H9 (cell line): ENCODE measurements at regions not wholly inside any gene's neighbourhood (a gene's known extent, or its start where the extent isn't known, plus 50 kb on each side); places are given as distances from the start of the nearest gene placed in this dataset.

Source experiments
- DNase-seq: peaks from one replicate; pipeline ENCODE4 v3.0.0-alpha.2; 2017
- H2AFZ ChIP-seq: one replicate; pipeline ENCODE4 v1.6.1; 2013; ENCODE audit warnings: mild to moderate bottlenecking, low read length, control low read depth, moderate library complexity
- H2AK5ac ChIP-seq: 2 replicates; pipeline ENCODE4 v1.6.1; 2013; ENCODE audit warnings: low read length, control low read depth, mixed read lengths; ENCODE audit not compliant: insufficient read length
- H2BK120ac ChIP-seq: one replicate; pipeline ENCODE4 v1.6.1; 2013; ENCODE audit warnings: low read depth, mild to moderate bottlenecking, low read length, control low read depth, inconsistent platforms; ENCODE audit not compliant: poor library complexity, severe bottlenecking
- H2BK12ac ChIP-seq: 2 replicates; pipeline ENCODE4 v1.6.1; 2013; ENCODE audit warnings: low read length, control low read depth, mixed read lengths, low read depth; ENCODE audit not compliant: insufficient read length
- H2BK15ac ChIP-seq: 2 replicates; pipeline ENCODE4 v1.6.1; 2013; ENCODE audit warnings: low read depth, low read length, control low read depth
- H2BK20ac ChIP-seq: one replicate; pipeline ENCODE4 v1.6.1; 2013; ENCODE audit warnings: low read depth, mild to moderate bottlenecking, low read length, control low read depth, inconsistent platforms; ENCODE audit not compliant: poor library complexity, severe bottlenecking
- H2BK5ac ChIP-seq: 2 replicates; pipeline ENCODE4 v1.6.1; 2013; ENCODE audit warnings: low read length, control low read depth, mixed read lengths; ENCODE audit not compliant: insufficient read length
- H3K14ac ChIP-seq: 2 replicates; pipeline ENCODE4 v1.6.1; 2013; ENCODE audit warnings: low read length, control low read depth; ENCODE audit not compliant: insufficient read depth
- H3K18ac ChIP-seq: 2 replicates; pipeline ENCODE4 v1.6.1; 2013; ENCODE audit warnings: low read depth, mild to moderate bottlenecking, mixed read lengths, low read length, control low read depth; ENCODE audit not compliant: insufficient read length
- H3K23ac ChIP-seq: 2 replicates; pipeline ENCODE4 v1.6.1; 2013; ENCODE audit warnings: low read length, control low read depth, mixed read lengths, low read depth; ENCODE audit not compliant: insufficient read length
- H3K23me2 ChIP-seq: 2 replicates; pipeline ENCODE4 v1.6.1; 2013; ENCODE audit warnings: low read depth, mild to moderate bottlenecking, mixed read lengths, low read length, control low read depth; ENCODE audit not compliant: insufficient read length, poor library complexity, severe bottlenecking
- H3K27ac ChIP-seq: 2 replicates; pipeline ENCODE4 v1.5.1; 2013; ENCODE audit warnings: low read length, control low read depth, mixed read lengths, low read depth; ENCODE audit not compliant: insufficient read length
- H3K27me3 ChIP-seq: 2 replicates; pipeline ENCODE4 v1.6.1; 2013; ENCODE audit warnings: low read length, control low read depth, inconsistent platforms; ENCODE audit not compliant: insufficient read depth
- H3K4ac ChIP-seq: 2 replicates; pipeline ENCODE4 v1.6.1; 2013; ENCODE audit warnings: low read depth, mild to moderate bottlenecking, control low read depth, inconsistent platforms, low read length, moderate library complexity
- H3K4me1 ChIP-seq: 2 replicates; pipeline ENCODE4 v1.6.1; 2013; ENCODE audit warnings: low read length, control low read depth, inconsistent platforms; ENCODE audit not compliant: insufficient read depth
- H3K4me2 ChIP-seq: 2 replicates; pipeline ENCODE4 v1.6.1; 2013; ENCODE audit warnings: low read length, control low read depth, mixed read lengths; ENCODE audit not compliant: insufficient read length, insufficient read depth
- H3K56ac ChIP-seq: 2 replicates; pipeline ENCODE4 v1.6.1; 2013; ENCODE audit warnings: low read depth, mild to moderate bottlenecking, mixed read lengths, low read length, control low read depth; ENCODE audit not compliant: insufficient read length
- H3K79me1 ChIP-seq: 2 replicates; pipeline ENCODE4 v1.6.1; 2013; ENCODE audit warnings: low read depth, mild to moderate bottlenecking, moderate library complexity, low read length, control low read depth, inconsistent platforms; ENCODE audit not compliant: insufficient read depth, poor library complexity, severe bottlenecking
- H3K79me2 ChIP-seq: 2 replicates; pipeline ENCODE4 v1.6.1; 2013; ENCODE audit warnings: low read length, control low read depth, inconsistent platforms; ENCODE audit not compliant: insufficient read depth
- H3K9ac ChIP-seq: 2 replicates; pipeline ENCODE4 v1.6.1; 2013; ENCODE audit warnings: low read length, control low read depth, mixed read lengths; ENCODE audit not compliant: insufficient read length; ENCODE audit errors: extremely low read depth
- H3K9me3 ChIP-seq: one replicate; pipeline ENCODE4 v1.6.1; 2013; ENCODE audit warnings: low read depth, low read length, inconsistent platforms; ENCODE audit not compliant: control insufficient read depth
- H3T11ph ChIP-seq: one replicate; pipeline ENCODE4 v1.6.1; 2013; ENCODE audit warnings: mild to moderate bottlenecking, low read length, control low read depth, inconsistent platforms
- H4K20me1 ChIP-seq: one replicate; pipeline ENCODE4 v1.6.1; 2013; ENCODE audit not compliant: control insufficient read depth, insufficient read length, insufficient read depth
- H4K5ac ChIP-seq: 2 replicates; pipeline ENCODE4 v1.6.1; 2013; ENCODE audit warnings: low read depth, mild to moderate bottlenecking, mixed read lengths, low read length, control low read depth; ENCODE audit not compliant: insufficient read length
- H4K8ac ChIP-seq: replicated peaks from 2 replicates; pipeline ENCODE4 v1.6.1; 2013; ENCODE audit warnings: low read length, control low read depth, mixed read lengths, low read depth; ENCODE audit not compliant: insufficient read length
- H4K91ac ChIP-seq: 2 replicates; pipeline ENCODE4 v1.6.1; 2013; ENCODE audit warnings: low read depth, mild to moderate bottlenecking, moderate library complexity, mixed read lengths, low read length, control low read depth; ENCODE audit not compliant: insufficient read length
- H3K27ac Mint-ChIP-seq, 3 experiments: 2 replicates in 2 of 3; 3 replicates in 1 of 3; pipeline ENCODE4 v1.8.0; 2020 to 2021; ENCODE audit warnings: mixed read lengths in 3 of 3, mild to moderate bottlenecking in 1 of 3, moderate library complexity in 1 of 3
- H3K27me3 Mint-ChIP-seq: 2 replicates; pipeline ENCODE4 v1.8.0; 2021; ENCODE audit warnings: low read depth, mild to moderate bottlenecking, moderate library complexity, mixed read lengths
- H3K36me3 Mint-ChIP-seq, 3 experiments: 2 replicates in 2 of 3; 3 replicates in 1 of 3; pipeline ENCODE4 v1.8.0; 2020 to 2021; ENCODE audit warnings: low read depth in 3 of 3, mixed read lengths in 3 of 3; ENCODE audit not compliant: insufficient read depth in 1 of 3
- H3K4me1 Mint-ChIP-seq, 2 experiments: 2 replicates each; pipeline ENCODE4 v1.8.0; 2020; ENCODE audit warnings: mixed read lengths in 2 of 2
- H3K4me3 Mint-ChIP-seq, 2 experiments: 2 replicates in 1 of 2; 3 replicates in 1 of 2; pipeline ENCODE4 v1.8.0; 2020 to 2021; ENCODE audit warnings: mild to moderate bottlenecking in 2 of 2, mixed read lengths in 2 of 2, moderate library complexity in 1 of 2
- H3K9me3 Mint-ChIP-seq, 2 experiments: 2 replicates in 1 of 2; 3 replicates in 1 of 2; pipeline ENCODE4 v1.8.0; 2020; ENCODE audit warnings: mild to moderate bottlenecking in 2 of 2, mixed read lengths in 2 of 2, moderate library complexity in 1 of 2
- WGBS: extraction: QIAGEN DNeasy Blood & Tissue Kit; methylation state at CpG from one replicate; pipeline ENCODE4 v1.1.7; 2013; ENCODE audit warnings: missing lambda C conversion rate, low lambda C conversion rate, mixed read lengths; ENCODE audit not compliant: insufficient read length; ENCODE audit errors: extremely low coverage; 5-methylcytosine and 5-hydroxymethylcytosine counted together
- TF ChIP-seq, protein P1 (sequence below): fragments of 200-600 bp; sonication (generic); conservative IDR thresholded peaks from 3 replicates; pipeline ENCODE4 v1.8.0; 2021; ENCODE audit warnings: antibody characterized with exemption, mild to moderate bottlenecking

DNA sequence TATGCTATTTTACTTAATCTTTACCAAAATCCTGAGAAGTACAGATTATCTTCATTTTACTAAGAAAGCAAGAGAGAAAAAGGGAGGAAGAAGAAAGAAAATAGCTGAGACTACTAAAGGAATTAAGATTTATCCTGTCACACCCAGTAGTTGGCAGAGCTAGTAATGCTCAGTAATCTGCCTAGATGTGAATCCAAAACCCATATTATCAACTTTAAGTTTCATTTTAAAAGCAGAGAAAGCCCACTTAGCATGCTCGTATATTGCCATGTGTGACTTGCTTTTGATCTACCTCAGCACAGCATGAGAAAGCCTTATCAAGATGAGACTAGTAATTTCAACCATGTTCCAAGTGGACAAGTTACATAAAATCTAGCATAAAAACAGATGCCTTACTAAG, 451.5 kb downstream of the TENT5A start:
- Histone ChIP-seq H3K23ac (no peak overlapping the region), H3K4ac (no peak overlapping the region), H2BK120ac (no peak overlapping the region), H3K27ac (no peak overlapping the region), H4K91ac (no peak overlapping the region), H4K20me1 (no peaks in the 10 kb centered on the region), H4K8ac (no peak overlapping the region), H2AFZ (no peak overlapping the region), H3K4me2 (no peak overlapping the region), H2BK12ac (no peak overlapping the region), H3K56ac (no peak overlapping the region), H2BK5ac (no peak overlapping the region), H2AK5ac (no peak overlapping the region), H3K18ac (no peak overlapping the region), H3K9ac (no peak overlapping the region), H4K5ac (no peak overlapping the region), H3K23me2 (no peaks in the 10 kb centered on the region), H3K9me3 (no peaks in the 10 kb centered on the region), H2BK15ac (no peak overlapping the region), H2BK20ac (no peak overlapping the region), H3K4me1 (no peaks in the 10 kb centered on the region), H3K79me2 (no peaks in the 10 kb centered on the region), H3K14ac (no peak overlapping the region), H3T11ph (no peak overlapping the region), H3K79me1 (no peaks in the 10 kb centered on the region), H3K27me3 (no peaks in the 10 kb centered on the region)
- WGBS = no CpG with 5 or more reads among the region's 1 CpG
- Mint-ChIP-seq H3K36me3 (no peaks in the 10 kb centered on the region), H3K9me3 (no peaks in the 10 kb centered on the region), H3K27me3 (no peaks in the 10 kb centered on the region), H3K4me1 (peaks cover 0 to 1% of the 10 kb centered on the region in 2 experiments; a peak in 2 of 4 replicates), H3K27ac (no peak overlapping the region), H3K4me3 (no peak overlapping the region)
- TF ChIP-seq, protein P1, sequence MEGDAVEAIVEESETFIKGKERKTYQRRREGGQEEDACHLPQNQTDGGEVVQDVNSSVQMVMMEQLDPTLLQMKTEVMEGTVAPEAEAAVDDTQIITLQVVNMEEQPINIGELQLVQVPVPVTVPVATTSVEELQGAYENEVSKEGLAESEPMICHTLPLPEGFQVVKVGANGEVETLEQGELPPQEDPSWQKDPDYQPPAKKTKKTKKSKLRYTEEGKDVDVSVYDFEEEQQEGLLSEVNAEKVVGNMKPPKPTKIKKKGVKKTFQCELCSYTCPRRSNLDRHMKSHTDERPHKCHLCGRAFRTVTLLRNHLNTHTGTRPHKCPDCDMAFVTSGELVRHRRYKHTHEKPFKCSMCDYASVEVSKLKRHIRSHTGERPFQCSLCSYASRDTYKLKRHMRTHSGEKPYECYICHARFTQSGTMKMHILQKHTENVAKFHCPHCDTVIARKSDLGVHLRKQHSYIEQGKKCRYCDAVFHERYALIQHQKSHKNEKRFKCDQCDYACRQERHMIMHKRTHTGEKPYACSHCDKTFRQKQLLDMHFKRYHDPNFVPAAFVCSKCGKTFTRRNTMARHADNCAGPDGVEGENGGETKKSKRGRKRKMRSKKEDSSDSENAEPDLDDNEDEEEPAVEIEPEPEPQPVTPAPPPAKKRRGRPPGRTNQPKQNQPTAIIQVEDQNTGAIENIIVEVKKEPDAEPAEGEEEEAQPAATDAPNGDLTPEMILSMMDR = no peak
- no peak for DNase-seq
